DMS 273 treated with DMSO at 0.1 percent for 48 hours (cell line): ENCODE measurements at regions not wholly inside any gene's neighbourhood (a gene's known extent, or its start where the extent isn't known, plus 50 kb on each side); places are given as distances from the start of the nearest gene placed in this dataset.

Source experiments
- DNase-seq: peaks from one replicate; lab custom pipeline; 2025; lab: John Stamatoyannopoulos, UW

DNA sequence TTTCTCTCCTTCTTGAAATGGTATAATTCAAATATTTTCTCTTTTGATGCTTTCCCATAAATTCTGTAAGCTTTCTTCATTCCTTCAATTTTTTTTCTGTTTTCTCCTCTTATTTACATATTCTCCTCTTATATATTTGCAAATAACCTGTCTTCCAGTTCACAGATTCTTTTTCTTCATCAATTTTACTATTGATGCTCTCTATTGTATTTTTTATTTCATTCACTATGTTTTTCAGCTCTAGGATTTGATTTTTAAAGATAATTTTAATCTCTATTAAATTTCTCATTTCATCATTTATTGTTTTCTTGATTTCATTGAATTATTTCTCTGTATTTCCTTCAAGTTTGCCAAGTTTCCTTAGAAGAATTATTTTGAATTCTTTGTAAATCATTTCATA, 54.0 kb upstream of the PRPS1L1 start:
- no peak for DNase-seq

DNA sequence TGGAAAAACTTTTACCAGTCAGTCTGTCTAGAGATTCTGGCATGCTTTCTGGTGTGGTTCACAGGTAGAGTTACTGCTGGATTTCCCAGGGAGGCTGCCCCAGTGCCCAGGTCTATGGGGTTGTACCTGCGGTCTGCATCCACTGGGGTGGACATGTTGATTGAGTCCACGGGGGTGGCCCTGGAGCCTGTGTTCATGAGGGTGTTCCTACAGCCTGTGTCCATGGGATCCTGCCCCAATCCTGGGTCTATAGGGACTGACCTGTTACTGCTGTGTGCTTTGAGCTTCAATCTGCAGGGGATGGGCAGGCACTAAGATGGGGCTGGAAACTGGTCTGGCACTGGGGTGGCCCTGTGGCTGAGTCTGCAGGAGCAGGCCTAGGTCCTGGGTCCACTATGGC, 54.5 kb upstream of the PRPS1L1 start:
- DNase-seq, result no peak

DNA sequence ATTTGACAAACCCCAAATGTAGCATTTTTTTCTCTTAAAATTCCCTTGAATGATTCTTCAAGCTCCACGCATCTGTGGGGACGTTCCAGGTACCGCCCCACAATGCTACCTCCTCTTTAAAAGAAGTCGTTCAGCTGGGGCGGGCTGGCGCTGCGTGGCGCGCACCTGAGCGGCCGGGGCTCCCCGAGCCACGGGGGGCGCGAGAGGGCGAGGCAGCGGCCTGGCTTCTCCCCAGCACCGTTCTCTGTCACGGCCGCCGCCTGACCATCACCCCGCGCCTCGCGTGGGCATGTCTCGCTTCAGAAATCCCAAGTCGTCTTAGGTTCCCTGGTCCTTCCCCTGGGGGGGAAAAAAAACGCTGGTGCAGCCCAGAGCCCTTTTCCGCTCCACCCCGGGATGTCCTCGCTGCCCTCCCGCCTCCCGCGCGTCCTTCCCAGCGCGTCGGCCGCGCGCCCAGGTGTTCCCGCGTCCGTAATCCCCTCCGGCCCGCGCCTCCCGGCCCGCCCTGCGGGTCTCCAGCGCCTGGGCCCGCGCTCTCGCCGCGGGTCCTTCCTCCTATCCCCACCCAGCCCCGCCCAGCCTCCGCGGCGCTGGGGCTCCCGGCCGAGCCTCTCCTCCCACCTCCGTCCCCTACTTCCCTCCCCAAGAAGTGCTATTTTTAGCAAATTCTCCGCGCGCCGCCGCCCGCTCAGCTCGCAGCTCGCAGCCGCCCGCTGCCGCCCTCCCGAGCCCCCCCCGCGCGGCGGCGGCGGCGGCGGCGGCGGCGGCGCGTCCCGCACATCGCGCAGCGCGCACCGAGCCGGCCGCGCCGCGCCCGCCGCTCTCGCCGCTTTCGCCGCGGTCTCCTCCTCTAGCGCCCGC, 58.7 kb upstream of the PRPS1L1 start:
- DNase-seq, result no peak

DNA sequence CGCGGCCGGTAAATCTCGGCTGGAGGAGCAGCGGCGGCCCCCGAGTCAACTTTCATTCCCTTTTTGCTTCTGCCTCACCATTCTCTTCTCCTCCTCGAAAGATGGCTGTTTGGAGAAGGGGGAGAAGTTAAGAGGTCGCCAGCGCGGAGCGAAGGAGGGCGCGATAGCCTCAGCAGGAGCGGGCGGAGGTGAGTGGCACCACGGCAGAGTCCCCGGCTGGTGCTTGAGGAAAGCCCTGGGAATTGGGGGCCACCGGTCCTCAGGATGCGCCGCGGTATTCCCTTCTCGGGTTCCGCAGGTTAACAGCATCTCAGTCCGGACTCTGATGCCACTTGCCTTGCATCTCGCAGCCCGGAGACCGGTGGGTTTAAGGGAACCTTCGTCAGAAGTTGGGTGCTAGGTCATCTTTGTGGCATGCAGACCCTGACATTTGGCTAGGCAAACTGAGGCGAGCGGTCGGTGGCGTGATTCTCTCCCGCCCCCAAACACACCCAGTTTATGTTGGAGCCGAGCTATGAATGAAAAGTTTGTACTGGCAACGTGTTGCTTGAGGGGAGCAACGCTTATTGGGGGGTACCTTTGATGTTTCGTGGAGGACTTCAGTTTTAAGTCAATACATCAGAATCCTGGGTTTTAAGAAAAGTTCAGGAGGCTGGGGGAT, 59.5 kb upstream of the PRPS1L1 start:
- DNase-seq, result no peak

DNA sequence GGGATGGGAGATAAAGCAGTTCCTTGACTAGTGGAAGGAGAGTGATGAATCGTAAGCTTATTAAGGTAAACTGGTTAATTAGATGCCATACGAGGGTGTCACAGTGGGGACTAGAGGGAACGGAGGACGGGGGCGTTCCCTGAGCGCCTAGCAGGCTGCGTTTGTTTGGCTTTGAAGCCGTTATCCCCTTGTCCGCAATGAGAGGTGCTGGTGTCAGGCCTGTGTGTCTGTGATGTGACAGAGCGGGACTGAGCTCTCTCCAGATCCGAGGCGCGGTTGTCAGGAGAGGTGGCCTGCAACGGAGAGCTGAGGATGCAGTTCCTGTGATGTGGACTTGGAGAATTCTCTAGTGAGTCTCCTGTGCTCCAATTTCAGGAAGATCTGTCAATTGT, 60.0 kb upstream of the PRPS1L1 start:
- no peak for DNase-seq

DNA sequence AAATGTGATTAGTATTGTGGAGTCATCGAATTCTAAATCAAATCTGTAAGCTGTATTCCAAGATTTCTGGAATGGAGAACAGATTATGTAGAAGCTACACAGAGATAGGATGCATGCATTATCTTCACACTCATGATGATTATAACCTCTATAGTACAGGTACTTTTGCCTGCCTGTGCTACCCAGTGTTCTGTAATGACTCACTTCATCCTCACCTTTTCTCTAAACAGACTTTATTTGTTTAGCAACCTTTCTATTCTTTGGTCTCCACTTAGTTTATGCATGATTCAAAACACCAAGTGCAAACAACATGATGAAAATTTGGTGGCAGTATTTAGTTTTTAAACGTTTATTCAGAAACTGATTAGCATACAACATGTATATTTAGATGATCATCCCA, 68.4 kb upstream of the PRPS1L1 start:
- no peak for DNase-seq

DNA sequence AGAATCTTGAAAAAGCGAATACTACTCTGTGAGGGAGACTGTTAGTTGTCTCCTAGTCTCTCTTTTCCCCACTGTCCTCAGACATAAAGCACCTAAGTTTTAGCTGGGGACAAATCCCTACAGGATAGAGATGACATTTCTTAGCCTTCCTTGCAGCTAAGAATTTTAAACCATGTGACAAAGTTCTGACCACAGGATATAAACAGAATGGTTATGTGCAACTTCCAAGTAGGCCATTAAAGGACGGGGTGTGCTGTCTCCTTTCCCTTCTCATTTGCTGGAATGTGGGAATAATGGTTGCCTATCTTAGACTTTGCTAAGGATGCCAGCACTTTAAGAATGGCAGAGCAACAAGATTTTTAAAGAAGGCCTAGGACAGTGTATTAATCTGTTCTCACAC, 74.9 kb upstream of the PRPS1L1 start:
- DNase-seq, result no peak

DNA sequence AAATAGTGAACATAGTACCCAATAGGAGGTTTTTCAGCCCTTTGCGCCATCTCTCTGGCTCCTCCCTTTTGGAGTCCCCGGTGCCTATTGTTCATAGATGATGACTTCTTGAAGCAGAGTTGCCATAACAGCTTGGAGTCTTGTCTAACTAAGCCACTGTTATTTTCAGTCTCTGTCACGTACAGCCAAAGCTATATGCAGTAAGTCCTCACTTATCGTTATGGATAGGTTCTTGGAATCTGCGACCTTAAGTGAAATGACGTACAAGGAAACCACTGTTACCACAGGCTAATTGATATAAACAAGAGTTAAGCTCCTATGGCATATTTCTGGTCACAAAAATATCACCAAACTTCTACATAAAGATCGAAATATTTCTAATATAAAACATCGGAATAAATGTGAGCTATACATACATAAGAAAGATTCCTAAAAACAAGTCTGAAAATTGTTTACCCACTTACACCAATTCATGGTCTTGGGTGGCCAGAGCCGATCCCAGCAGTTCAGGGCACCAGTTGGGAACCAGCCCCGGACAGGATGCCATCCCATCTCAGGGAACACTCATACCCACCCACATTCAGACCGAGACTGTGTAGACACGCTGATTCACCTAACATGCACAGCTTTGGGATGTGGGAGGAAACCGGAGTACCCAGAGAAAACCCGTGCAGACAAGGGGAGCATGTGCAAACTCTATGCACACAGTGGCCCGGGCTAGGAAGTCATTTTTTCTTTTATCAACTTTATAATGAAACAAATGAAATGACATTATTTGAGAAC, 76.0 kb upstream of the PRPS1L1 start:
- no peak for DNase-seq

DNA sequence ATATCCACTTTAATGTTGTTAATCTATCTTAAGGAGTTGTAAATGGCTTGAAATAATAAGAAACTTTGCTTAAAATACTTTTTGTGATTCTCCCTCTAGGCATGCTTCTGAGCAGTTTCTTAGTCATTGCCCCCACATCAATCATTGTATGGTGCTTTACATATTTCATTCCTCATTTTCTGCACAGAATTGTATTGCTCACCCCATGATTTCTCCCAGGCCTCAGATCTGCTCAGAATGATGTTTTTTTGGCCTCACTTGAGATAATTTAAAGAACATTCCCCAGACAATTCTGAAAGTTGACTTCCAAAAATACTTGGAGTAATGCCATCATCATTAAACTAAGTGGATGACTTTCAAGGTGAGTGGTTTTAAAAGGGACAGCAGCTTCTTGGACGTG, 82.1 kb upstream of the PRPS1L1 start:
- no peak for DNase-seq

DNA sequence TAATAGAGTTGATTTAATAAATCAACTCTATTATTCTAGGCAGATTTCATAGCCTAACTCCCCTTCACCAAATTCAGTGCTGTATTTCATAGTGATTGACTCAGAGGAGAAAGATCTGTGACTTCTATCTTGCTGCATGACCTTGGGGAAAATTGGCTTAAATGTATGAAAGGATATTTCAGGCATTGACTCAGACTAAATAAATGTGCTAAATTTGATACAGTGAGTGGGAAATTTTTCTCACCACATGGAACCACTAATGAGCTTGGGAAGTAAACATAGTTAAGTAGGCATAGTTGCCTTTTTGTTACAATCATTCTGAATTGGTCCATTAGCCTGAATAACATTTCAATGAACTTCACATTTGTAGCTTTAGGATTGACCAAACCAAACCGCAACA, 89.0 kb upstream of the PRPS1L1 start:
- DNase-seq, result no peak

DNA sequence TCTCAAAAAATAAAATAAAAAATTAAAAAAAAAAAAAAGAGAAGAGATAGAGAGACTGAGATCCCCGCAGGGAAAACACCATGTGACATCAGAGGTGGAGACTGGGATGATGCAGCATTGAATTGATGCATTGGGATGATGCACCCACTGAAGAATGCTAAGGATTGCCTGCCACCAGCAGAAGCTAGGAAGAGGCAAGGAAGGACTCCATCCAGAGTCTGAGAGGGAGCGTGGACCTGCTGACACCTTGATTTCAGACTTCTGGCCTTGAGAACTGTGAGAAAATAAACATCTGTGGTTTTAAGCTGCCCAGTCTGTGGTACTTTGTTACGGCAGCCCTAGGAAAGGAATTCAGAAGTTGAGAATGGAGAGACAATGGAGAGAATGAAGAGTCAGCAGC, 89.8 kb upstream of the PRPS1L1 start:
- DNase-seq, result no peak

DNA sequence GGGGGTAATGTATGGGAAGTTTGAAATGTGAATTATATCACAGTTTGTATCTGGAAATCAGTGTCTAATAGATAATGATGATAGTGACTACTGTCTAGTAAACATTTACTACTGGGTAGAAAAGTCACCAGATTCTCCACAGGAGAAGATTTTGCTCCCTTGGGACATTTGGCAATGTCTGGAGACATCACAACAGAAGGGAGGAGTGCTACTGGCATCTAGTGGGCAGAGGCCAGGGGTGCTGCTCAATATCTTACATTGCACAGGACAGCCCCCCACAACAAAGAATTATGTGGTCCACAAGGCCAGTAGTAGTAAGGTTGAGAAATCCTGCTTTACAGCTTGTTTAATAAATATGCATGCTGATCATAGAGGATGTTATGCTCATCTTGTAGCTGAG, 92.3 kb upstream of the PRPS1L1 start:
- no peak for DNase-seq

DNA sequence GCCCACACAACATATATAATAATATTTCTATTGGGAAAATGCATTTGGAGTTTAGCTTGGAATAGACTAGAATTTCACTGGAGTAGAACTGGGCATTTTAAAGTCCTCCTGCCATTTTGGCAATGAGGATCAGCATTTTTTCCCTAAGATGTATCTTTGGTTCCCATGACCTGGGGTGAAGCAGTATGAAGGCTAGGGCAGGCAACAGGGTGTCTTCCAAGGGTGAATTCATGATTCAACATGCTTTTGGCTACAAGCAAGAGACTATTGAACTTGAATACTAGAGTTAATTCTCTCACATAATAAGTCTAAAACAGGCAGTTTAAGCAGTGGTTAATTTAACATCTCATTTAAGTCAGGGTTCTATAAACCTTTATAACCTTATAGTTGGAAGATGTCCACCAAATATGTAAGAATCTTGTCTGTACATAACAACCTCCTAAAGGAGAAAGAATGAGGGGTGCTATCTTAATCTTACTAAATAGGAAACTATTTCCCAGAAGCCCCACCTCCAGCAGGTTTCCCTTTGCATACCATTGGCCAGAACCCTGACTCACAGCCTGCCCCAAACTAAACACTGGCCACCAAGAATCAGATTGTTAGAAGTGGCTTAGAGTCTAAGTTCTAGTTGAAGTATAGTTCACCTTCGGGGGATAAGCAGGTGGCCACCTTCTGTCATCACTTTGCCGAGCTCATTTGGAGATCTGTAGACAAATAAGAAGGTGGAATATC, 96.0 kb upstream of the PRPS1L1 start:
- no peak for DNase-seq

DNA sequence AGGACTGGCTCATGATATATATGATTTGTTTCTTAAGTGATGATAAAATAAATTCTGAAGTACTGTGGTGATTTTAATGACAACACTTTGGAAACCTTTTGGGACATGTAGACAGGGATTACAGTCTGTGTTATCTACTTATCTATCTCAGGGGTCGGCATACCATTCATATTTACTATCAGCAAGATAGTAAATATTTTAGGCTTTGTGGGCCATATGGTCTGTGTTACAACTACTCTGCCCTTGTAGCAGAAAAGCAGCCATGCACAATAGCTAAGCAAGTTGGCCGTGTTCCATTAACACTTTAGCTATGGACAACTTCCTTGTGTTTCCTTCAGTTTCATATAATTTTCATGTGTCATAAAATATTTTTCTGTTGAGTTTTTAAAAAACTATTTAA, 97.8 kb upstream of the PRPS1L1 start:
- no peak for DNase-seq

DNA sequence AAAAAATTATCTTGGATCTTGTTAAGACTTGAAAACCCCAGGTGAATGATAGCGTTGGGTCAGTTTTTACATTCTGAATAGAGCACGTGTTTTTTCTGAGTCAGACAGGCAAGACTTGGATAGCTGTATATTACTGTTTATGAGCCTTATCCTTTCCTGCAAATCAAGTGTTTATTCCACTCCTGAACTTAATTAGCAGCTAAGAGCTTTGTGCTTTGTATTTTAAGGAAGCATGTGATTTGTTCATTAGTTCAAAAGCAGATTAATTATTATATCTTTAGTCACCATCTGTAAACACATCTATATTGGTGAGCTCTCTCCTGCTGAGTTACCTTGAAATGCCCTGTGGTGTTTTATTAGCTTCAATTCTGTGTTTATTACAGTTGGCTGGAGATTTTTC, 98.6 kb upstream of the PRPS1L1 start:
- no peak for DNase-seq

DNA sequence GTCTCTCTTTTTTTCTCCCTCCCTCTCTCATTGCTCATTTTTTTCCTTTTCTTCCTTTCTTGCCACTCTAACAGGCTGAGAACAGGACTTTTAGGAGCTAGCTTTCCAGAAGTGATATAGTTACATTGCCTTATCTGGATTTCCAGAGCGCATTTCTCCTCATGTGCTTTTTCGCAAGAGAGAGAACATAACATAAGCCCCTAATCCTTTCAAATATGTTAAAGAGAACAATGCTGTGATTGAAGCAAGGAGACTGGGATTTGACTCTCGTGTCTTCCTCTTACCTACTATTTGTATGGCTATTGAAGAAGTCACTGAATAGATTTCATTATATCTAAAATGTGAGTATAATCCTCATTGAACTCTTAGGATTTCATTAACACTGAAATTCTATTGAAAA, 101.2 kb upstream of the PRPS1L1 start:
- DNase-seq, result no peak

DNA sequence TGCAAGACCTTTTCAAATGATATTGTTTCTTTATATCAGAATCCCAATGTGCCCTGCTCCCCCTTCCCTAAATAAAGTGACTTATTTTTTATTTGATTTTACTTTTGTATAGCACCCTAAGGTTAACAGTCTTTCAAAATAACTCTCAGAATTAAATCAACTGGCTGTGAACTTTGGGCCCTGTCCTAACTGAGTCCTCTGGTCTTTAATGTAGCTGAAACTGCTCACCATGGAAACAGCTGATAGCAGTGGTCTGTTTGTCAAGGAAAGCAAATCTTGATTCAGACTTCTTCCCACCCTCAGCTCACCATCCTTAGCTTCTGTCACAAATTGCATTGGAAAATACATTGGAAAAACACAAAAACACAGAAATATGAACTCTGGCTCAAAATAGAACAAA, 105.2 kb upstream of the PRPS1L1 start:
- no peak for DNase-seq

DNA sequence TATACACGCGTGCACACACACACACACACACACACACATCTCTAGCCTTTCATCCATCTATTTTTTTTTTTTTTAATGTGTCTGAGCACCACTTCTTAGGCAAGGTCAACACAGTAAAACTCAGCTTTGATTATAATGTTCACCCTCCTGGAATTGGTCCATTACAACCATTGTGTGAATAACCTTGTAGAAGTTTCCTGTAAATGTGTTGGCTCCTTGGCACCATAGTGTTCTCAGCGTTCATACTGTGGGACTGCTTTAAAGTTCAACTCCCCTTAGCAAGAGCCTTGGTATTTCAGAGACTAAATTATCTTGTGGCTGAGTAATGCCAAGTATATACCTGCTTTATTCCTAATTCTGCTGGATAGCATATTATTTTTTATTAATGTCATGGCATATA, 106.3 kb upstream of the PRPS1L1 start:
- DNase-seq, result no peak

DNA sequence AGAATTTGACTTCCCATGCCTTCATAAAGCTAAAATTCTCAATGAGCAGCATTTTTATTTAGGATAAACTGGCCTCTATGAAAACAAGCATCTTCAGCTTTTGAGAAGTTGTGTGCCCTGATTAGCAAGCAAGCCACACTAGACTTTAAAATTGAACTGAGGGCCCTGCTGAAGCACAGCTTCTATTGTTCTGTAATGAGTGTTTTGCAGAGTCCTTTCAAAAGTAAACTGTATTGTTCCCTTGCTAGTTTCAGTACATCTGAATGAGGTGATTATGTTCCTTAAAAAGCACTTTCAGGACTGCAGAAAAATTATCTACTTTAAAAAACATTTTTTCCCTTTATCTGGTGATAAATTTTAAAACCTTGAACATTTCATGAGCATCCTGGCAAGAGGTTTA, 113.3 kb upstream of the PRPS1L1 start:
- no peak for DNase-seq

DNA sequence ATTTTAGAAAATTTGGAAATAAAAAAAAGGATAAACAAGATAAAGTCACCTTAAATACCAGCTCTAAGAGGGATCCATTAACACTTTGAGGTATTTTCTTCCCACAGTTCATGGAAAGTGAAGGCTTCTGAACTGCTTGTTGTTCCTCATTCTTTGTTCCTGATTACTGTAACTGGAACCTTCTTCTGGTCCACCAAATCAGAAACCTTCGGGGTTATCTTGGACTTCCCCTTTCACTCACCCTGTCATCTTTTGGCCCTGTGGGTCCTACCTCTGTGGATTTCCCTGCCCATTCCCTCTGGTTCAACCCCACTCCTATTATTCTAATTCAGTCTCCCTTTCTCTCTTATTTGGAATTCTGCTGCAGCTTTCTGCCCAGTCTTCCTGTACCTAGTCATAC, 116.5 kb upstream of the PRPS1L1 start:
- no peak for DNase-seq

DNA sequence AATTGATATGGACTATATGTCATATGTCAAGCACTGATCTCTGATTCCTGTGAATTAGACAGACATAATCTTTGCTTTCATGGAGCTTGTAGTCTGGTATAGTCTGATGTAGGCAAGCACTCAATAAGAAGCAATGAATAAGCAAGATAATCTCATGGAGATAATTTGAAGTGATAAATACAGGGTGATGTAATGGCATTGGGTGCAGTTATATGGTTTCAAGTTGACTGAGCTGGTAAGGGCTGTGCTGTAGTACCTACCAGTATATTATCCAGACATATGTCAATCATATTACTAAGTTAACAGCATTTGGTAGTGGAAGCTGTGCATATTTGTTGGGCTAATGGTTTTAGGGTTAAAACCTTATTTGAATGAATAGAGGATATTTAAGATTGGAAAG, 117.5 kb upstream of the PRPS1L1 start:
- DNase-seq, result no peak

DNA sequence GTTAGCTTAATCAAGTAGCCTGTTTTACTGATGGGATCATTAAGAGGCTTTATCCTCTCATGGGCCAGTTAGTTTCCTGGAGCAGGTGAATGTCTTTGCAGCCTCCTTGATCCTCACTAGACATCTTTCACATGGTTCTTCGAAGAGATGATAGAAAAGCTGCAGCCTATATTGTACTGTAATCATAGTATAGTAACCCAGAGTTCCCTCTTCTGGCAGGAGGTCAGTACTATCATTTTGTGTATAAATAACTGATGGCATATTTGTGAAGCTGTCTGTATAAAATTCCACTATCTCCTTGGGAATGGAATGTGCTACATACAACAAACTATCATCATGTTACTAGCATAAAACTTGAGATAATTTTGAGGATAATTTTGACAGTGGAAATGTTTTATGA, 123.8 kb upstream of the PRPS1L1 start:
- no peak for DNase-seq
